Left ventricle myocardium inferior (tissue), 1 donor: ENCODE measurements at regions not wholly inside any gene's neighbourhood (a gene's known extent, or its start where the extent isn't known, plus 50 kb on each side); places are given as distances from the start of the nearest gene placed in this dataset.

Source experiments
- DNase-seq: peaks from one replicate; pipeline ENCODE4 v3.0.0-alpha.2; 2020
- H3K27ac ChIP-seq: fragments of 200-600 bp; replicated peaks from 2 replicates; pipeline ENCODE4 v1.8.0; 2021
- H3K27me3 ChIP-seq: fragments of 200-600 bp; 2 replicates; pipeline ENCODE4 v1.8.0; 2021; ENCODE audit warnings: low read depth
- H3K36me3 ChIP-seq: fragments of 200-600 bp; 2 replicates; pipeline ENCODE4 v1.8.0; 2021
- H3K4me1 ChIP-seq: fragments of 200-600 bp; 2 replicates; pipeline ENCODE4 v1.8.0; 2021
- H3K4me3 ChIP-seq: fragments of 200-600 bp; 2 replicates; pipeline ENCODE4 v1.8.0; 2021; ENCODE audit warnings: mild to moderate bottlenecking, moderate library complexity
- H3K9me3 ChIP-seq: fragments of 200-600 bp; replicated peaks from 2 replicates; pipeline ENCODE4 v1.8.0; 2021
- intact Hi-C: fragments of 100-400 bp; cut with micrococcal nuclease; formaldehyde crosslinking; loops from one replicate; pipeline ENCODE4 v1.11.0; 2022
- TF ChIP-seq, protein P1 (sequence below): fragments of 200-600 bp; IDR thresholded peaks from 2 replicates; pipeline ENCODE4 v1.8.0; 2021; ENCODE audit warnings: antibody characterized with exemption, mild to moderate bottlenecking, borderline replicate concordance
- donor health status: DM: no; HTN: yes; CAD: no; lungs with severe emphysema.

GRCh38 chr12:40575987-40576386 lies 116.3 kb upstream of the CNTN1 start:
- Histone ChIP-seq H3K27ac (no peak overlapping the region), H3K9me3 (peaks cover 7% of the 10 kb centered on the region), H3K4me3 (no peak overlapping the region), H3K4me1 (no peaks in the 10 kb centered on the region), H3K27me3 (no peaks in the 10 kb centered on the region), H3K36me3 (no peaks in the 10 kb centered on the region)
- TF ChIP-seq, protein P1, sequence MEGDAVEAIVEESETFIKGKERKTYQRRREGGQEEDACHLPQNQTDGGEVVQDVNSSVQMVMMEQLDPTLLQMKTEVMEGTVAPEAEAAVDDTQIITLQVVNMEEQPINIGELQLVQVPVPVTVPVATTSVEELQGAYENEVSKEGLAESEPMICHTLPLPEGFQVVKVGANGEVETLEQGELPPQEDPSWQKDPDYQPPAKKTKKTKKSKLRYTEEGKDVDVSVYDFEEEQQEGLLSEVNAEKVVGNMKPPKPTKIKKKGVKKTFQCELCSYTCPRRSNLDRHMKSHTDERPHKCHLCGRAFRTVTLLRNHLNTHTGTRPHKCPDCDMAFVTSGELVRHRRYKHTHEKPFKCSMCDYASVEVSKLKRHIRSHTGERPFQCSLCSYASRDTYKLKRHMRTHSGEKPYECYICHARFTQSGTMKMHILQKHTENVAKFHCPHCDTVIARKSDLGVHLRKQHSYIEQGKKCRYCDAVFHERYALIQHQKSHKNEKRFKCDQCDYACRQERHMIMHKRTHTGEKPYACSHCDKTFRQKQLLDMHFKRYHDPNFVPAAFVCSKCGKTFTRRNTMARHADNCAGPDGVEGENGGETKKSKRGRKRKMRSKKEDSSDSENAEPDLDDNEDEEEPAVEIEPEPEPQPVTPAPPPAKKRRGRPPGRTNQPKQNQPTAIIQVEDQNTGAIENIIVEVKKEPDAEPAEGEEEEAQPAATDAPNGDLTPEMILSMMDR = no peak
- intact Hi-C loops = no loop called here
- DNase-seq = no peak

- TF ChIP-seq, protein P1 = no peak
- no peak for DNase-seq
- Histone ChIP-seq H3K27ac (no peak overlapping the region), H3K27me3 (no peaks in the 10 kb centered on the region), H3K9me3 (peaks cover 16% of the 10 kb centered on the region), H3K36me3 (no peaks in the 10 kb centered on the region), H3K4me3 (no peak overlapping the region), H3K4me1 (no peaks in the 10 kb centered on the region)
- intact Hi-C loops = no loop called here
Measured at GRCh38 chr12:40577834-40578233, 114.4 kb upstream of the CNTN1 start.

- no peak overlapping the region for H3K4me3 ChIP-seq
- no peaks in the 10 kb centered on the region for H3K4me1 ChIP-seq
- intact Hi-C loops = no loop called here
- no peaks in the 10 kb centered on the region for H3K36me3 ChIP-seq
- no peaks in the 10 kb centered on the region for H3K27me3 ChIP-seq
- TF ChIP-seq, protein P1 = no peak
- peaks cover 16% of the 10 kb centered on the region for H3K9me3 ChIP-seq
- DNase-seq = no peak
- H3K27ac ChIP-seq = no peak overlapping the region
Measured at GRCh38 chr12:40579687-40580086, 112.6 kb upstream of the CNTN1 start.

- intact Hi-C loops = no loop called here
Measured at GRCh38 chr12:40580346-40580745, 111.9 kb upstream of the CNTN1 start.

DNA sequence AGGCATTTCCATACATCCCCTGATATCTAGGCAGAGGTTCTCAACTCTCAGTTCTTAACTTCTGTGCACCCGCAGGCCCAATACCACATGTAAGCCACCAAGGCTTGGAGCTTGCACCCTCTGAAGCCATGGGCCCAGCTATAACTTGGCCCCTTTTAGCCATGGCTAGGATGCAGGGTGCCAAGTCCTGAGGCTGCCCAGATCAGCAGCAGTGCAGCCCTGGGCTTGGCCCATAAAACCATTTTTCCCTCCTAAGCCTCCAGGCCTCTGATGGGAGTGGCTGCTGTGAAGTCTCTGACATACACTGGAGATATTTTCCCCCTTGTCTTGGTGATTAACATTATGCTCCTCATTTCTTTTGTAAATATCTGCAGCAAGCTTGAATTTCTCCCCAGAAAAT lies 110.3 kb upstream of the CNTN1 start:
- Histone ChIP-seq H3K27ac (no peak overlapping the region), H3K4me3 (no peak overlapping the region), H3K36me3 (no peaks in the 10 kb centered on the region), H3K27me3 (no peaks in the 10 kb centered on the region), H3K4me1 (no peaks in the 10 kb centered on the region), H3K9me3 (peaks cover 16% of the 10 kb centered on the region)
- intact Hi-C loops = no loop called here
- TF ChIP-seq, protein P1 = no peak
- no peak for DNase-seq

More at GRCh38 chr12:40580346-40580745, 111.9 kb upstream of the CNTN1 start:
- no peaks in the 10 kb centered on the region for H3K4me1 ChIP-seq
- no peaks in the 10 kb centered on the region for H3K36me3 ChIP-seq
- peaks cover 16% of the 10 kb centered on the region for H3K9me3 ChIP-seq
- no peaks in the 10 kb centered on the region for H3K27me3 ChIP-seq
- no peak overlapping the region for H3K4me3 ChIP-seq
- DNase-seq = no peak
- TF ChIP-seq, protein P1 = no peak
- H3K27ac ChIP-seq = no peak overlapping the region

GRCh38 chr12:40583743-40584142 lies 108.5 kb upstream of the CNTN1 start:
- Histone ChIP-seq H3K4me3 (no peak overlapping the region), H3K27ac (no peak overlapping the region), H3K9me3 (peaks cover 20% of the 10 kb centered on the region), H3K36me3 (no peaks in the 10 kb centered on the region), H3K27me3 (no peaks in the 10 kb centered on the region), H3K4me1 (no peaks in the 10 kb centered on the region)
- intact Hi-C loops = no loop called here
- DNase-seq = no peak
- TF ChIP-seq, protein P1 = no peak
